Stimulated activated CD4-positive, alpha-beta T cell treated with anti-CD3 and anti-CD28 coated beads, TNF-alpha, amount 100 ng/mL, for 4 hours (primary cell): ENCODE measurements at regions not wholly inside any gene's neighbourhood (a gene's known extent, or its start where the extent isn't known, plus 50 kb on each side); places are given as distances from the start of the nearest gene placed in this dataset.
"Not testable (repeated sequence)": the region's sequence is repeated elsewhere in the genome, so short reads cannot be mapped to it uniquely, and the experiment has no call there.

Experiments
- DNase-seq, 3 experiments: peaks; one replicate each; pipeline ENCODE4 v3.0.0-alpha.2; 2020; ENCODE audit warnings: low read depth in 3 of 3

DNA sequence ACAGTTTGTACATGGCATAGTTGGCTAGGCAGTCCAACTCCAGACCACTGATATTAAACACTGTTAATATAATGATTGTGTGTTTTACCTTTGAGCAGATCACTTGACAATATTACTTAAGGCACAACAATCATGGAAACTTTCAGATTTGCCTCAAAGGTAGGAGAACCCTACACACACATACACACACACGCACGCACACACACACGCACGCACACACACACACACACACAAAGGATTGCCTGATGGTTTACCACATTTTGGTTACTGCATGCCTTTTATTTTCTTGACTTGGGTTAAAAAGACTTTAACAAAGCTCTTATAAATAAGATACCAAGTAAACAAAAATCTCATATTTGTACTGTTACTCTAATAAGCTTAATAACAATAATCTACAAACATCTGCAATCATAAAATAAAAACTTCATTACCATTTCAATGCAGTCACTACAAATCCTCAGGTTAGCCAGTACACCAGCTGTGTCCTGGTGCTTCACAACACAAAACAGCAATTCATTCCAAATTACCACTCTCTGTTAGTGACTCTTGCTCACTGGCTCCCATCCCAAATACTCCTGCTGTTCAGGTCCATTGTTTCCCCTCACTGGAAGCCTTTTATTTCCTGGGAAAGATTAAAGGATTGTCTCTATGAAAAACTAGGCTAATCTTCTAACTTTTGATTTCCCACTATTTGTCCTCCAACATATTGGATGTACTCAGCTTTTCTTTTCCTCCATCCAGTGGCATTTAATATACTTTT, 175.2 kb upstream of the ATP2B1 start:
- DNase-seq = no peak

- no peak for DNase-seq
These were observed 174.2 kb upstream of the ATP2B1 start for GRCh38 chr12:89882792-89883191.

DNA sequence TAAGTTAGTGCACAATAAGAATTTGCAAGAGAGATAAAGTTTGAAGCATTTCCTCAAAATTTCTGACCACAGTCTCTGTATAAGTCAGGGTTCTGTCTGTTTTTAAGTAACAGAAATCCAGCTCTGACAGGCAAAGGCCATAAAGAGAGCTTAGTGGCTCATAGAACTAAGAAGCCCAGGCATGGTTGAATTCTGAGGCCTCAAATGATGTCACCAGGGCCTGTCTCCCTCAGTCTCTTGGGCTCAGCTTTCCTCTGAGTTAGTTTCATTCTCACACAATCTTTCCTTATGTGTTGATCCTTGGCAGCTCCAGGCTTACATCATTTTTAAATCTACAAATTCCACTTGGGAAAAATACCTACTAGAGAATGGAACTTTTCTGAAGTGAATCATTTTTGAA, 173.4 kb upstream of the ATP2B1 start:
- no peak for DNase-seq

DNA sequence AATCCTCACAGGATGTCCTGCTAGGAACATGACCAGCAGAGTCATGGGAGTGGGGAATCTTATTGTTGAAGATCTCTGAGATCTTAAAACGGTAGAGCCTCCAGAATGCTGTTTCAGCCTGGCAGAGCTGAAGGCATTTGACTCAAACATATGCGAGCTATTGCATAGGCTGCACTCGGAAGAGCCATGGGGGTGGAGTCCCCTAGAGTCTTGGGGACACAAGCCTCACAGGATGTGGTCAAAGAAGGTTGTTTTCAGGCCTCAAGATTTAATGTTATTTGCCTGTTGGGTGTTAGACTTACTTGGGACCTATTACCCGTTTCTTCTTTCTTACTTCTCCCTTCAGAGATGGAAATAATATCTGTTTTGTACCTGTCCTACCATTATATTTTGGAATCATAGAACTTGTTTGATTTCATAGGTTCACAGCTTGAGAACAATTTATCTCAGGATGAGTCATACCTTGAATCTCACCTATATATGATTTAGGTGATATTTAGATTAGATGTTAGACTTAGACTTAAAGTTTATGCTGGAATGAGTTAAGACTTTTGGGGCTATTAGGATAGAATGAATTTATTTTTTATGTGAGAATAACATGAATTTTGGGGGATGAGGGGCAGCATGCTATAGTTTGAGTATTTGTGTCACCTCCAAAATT, 172.2 kb upstream of the ATP2B1 start:
- DNase-seq = no peak

DNA sequence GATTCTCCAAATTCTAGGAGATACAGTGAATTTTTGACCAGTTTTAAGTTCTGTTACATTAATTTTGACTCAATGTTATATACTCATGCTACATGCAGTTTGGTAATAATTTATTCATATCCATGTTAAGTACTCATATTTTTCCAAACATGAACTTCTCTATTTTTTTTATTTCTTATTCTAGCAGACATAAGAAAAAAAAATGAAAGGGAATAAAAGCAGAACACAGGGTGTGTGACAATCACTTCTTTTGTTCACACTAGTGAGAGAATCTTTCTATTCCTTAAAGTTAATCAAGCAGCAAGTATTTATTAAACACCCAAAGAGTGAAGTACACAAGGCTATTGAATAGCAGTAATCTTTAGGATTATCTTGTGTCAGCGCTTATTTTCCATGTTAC, 171.1 kb upstream of the ATP2B1 start:
- DNase-seq = no peak

GRCh38 chr12:89878950-89879349, 170.3 kb upstream of the ATP2B1 start:
- DNase-seq = no peak

GRCh38 chr12:89878327-89878726, 169.7 kb upstream of the ATP2B1 start:
- DNase-seq = no peak

- no peak for DNase-seq
These were observed 169.0 kb upstream of the ATP2B1 start for GRCh38 chr12:89877671-89878070.

- no peak for DNase-seq
These were observed 168.5 kb upstream of the ATP2B1 start for GRCh38 chr12:89877136-89877535.

DNA sequence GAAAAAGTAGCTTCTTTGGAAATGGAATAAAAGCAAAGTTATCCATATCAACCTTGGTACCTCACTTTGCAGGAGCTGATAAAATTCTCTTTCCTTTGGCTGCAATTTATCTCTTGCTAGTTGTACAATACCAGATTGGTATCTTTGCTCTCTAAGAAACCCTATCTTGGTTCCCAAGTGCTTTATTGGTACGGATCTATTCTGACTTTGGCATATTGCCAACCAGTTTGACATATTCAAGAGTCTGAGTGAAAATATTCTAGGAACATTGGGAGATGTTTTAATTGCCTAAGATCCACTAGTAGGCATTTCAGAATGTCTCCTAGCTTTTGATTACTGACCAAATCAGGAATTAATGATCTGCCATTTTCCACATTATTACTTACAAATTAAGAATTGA, 167.2 kb upstream of the ATP2B1 start:
- DNase-seq = no peak

- no peak for DNase-seq
These were observed 166.6 kb upstream of the ATP2B1 start for GRCh38 chr12:89875225-89875624.

DNA sequence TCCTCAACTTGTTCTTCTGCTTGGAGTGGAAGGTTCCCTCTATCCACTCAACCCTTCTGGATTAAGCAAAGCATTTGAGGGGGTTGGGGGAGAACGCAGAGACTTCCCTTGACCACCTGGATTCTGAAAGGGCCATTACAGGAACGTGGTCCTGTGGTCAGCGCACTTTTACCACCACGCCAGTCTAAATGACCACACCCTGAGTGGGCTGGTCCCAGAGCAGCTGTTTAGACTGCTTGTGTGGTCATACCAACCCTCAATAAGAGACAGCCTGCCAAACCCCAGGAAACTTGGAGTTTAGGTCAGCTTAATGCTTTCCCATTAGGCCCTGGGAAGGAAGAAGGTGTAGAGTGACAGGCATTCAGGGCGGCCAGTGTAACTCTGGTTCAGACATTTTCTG, 165.5 kb upstream of the ATP2B1 start:
- no peak for DNase-seq

- no peak for DNase-seq
These were observed 165.1 kb upstream of the ATP2B1 start for GRCh38 chr12:89873745-89874144.

GRCh38 chr12:89872922-89873630, 164.4 kb upstream of the ATP2B1 start:
- DNase-seq = no peak

- no peak for DNase-seq
These were observed 162.0 kb upstream of the ATP2B1 start for GRCh38 chr12:89870413-89871184.

- DNase-seq = not testable (repeated sequence)
These were observed 159.0 kb upstream of the ATP2B1 start for GRCh38 chr12:89867611-89868010.

GRCh38 chr12:89864411-89864810, 155.8 kb upstream of the ATP2B1 start:
- DNase-seq = no peak

GRCh38 chr12:89863968-89864367, 155.3 kb upstream of the ATP2B1 start:
- DNase-seq = no peak

GRCh38 chr12:89863493-89863938, 154.9 kb upstream of the ATP2B1 start:
- DNase-seq = peak in 1 of 3 experiments; percentile 41

GRCh38 chr12:89862511-89863445, 154.1 kb upstream of the ATP2B1 start:
- DNase-seq = no peak

DNA sequence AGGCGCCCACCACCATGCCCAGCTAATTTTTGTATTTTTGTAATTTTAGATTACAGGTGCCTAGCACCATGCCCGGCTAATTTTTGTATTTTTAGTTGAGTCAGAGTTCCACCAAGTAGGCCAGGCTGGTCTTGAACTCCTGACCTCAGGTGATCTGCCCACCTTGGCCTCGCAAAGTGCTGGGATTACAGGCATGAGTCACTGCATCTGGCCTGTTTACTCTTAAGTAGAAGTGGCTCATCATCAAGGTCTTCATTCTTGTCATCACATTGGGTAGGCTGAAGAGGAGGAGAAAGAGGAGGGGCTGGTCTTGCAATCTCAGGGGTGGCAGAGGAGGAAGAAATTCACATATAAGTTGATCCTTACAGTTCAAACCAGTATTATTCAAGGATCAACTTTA, 152.4 kb upstream of the ATP2B1 start:
- DNase-seq = no peak
